ENCODE measurements at regions not wholly inside any gene's neighbourhood (a gene's known extent, or its start where the extent isn't known, plus 50 kb on each side); places are given as distances from the start of the nearest gene placed in this dataset.

GRCh38 chrX:39874202-39874816 is 223.4 kb downstream of the BCOR start:
- no peak for DNase-seq

GRCh38 chrX:39875834-39876628 is 221.7 kb downstream of the BCOR start:
- peak in 1 of 2 experiments; percentile 35 for DNase-seq

- peak; percentile 46 to 50 for DNase-seq
Measured at GRCh38 chrX:39877905-39878304, 219.9 kb downstream of the BCOR start.

GRCh38 chrX:39883666-39884065 is 214.1 kb downstream of the BCOR start:
- DNase-seq: no peak

GRCh38 chrX:39886282-39886681 is 211.5 kb downstream of the BCOR start:
- DNase-seq: no peak

- no peak for DNase-seq
Measured at GRCh38 chrX:39888730-39889129, 209.0 kb downstream of the BCOR start.

- no peak for DNase-seq
Measured at GRCh38 chrX:39889704-39890103, 208.1 kb downstream of the BCOR start.

- DNase-seq: no peak
Measured at GRCh38 chrX:39890807-39891206, 207.0 kb downstream of the BCOR start.

- DNase-seq: no peak
Measured at GRCh38 chrX:39891781-39892180, 206.0 kb downstream of the BCOR start.

GRCh38 chrX:39893417-39894338 is 204.1 kb downstream of the BCOR start:
- no peak for DNase-seq

- DNase-seq: peak; percentile 10 to 30
Measured at GRCh38 chrX:39894683-39895082, 203.1 kb downstream of the BCOR start.

GRCh38 chrX:39895218-39896110 is 202.3 kb downstream of the BCOR start:
- peak; percentile 49 to 68 for DNase-seq

GRCh38 chrX:39896951-39897740 is 200.6 kb downstream of the BCOR start:
- peak; percentile 14 to 45 for DNase-seq

- DNase-seq: no peak
Measured at GRCh38 chrX:39897741-39898097, 200.0 kb downstream of the BCOR start.

GRCh38 chrX:39898147-39898546 is 199.6 kb downstream of the BCOR start:
- DNase-seq: no peak

- no peak for DNase-seq
Measured at GRCh38 chrX:39899059-39899458, 198.7 kb downstream of the BCOR start.

- no peak for DNase-seq
Measured at GRCh38 chrX:39899856-39900776, 197.6 kb downstream of the BCOR start.

- DNase-seq: no peak
Measured at GRCh38 chrX:39900777-39901170, 197.0 kb downstream of the BCOR start.

GRCh38 chrX:39903343-39903742 is 194.4 kb downstream of the BCOR start:
- no peak for DNase-seq

GRCh38 chrX:39903937-39904336 is 193.8 kb downstream of the BCOR start:
- no peak for DNase-seq

Measured in SHP77 (cell line).